ENCODE measurements at regions not wholly inside any gene's neighbourhood (a gene's known extent, or its start where the extent isn't known, plus 50 kb on each side); places are given as distances from the start of the nearest gene placed in this dataset.

DNA sequence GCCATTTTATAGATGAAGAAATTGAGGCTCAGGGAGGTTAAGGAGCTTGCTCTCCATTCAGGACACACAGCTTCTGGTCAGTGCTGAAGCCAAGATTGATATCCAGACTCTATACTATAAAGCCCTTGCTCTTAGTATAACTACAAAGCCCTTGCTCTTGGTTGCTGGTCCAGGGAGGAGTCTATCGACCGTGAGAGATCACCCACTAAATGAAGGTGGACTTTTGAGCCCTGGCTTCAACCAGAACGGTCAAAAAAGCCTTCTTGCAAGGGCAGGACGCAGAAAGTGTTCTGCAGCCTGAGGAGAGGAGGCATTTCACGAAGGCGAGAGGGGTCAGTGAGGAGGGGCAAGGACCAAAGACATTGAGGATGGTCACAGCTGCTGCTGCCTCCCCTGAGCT lies 176.3 kb downstream of the CYP26A1 start:
- TF ChIP-seq, protein P1, sequence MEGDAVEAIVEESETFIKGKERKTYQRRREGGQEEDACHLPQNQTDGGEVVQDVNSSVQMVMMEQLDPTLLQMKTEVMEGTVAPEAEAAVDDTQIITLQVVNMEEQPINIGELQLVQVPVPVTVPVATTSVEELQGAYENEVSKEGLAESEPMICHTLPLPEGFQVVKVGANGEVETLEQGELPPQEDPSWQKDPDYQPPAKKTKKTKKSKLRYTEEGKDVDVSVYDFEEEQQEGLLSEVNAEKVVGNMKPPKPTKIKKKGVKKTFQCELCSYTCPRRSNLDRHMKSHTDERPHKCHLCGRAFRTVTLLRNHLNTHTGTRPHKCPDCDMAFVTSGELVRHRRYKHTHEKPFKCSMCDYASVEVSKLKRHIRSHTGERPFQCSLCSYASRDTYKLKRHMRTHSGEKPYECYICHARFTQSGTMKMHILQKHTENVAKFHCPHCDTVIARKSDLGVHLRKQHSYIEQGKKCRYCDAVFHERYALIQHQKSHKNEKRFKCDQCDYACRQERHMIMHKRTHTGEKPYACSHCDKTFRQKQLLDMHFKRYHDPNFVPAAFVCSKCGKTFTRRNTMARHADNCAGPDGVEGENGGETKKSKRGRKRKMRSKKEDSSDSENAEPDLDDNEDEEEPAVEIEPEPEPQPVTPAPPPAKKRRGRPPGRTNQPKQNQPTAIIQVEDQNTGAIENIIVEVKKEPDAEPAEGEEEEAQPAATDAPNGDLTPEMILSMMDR (IDR thresholded peaks at IDR 0.05 in 2 of 3, conservative IDR thresholded peaks at IDR 0.05 in 1 of 3; ENCODE audit: borderline replicate concordance in 1 of 3, insufficient read depth in 1 of 3, low read depth in 2 of 3, low read length in 2 of 3) = no peak
- no peak for TF ChIP-seq RAD21 (IDR thresholded peaks at IDR 0.05; ENCODE audit: low read depth)
- no peak for TF ChIP-seq ZNF274 (IDR thresholded peaks at IDR 0.05; ENCODE audit: low read depth, low read length)
- TF ChIP-seq SRF (IDR thresholded peaks at IDR 0.05; ENCODE audit: low read depth) = no peak
- TF ChIP-seq, protein P2, sequence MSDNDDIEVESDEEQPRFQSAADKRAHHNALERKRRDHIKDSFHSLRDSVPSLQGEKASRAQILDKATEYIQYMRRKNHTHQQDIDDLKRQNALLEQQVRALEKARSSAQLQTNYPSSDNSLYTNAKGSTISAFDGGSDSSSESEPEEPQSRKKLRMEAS (IDR thresholded peaks at IDR 0.05) = no peak
- no peak for TF ChIP-seq EZH2phosphoT487 (IDR thresholded peaks at IDR 0.05; ENCODE audit: borderline replicate concordance)
- no peak for TF ChIP-seq POLR2A (IDR thresholded peaks at IDR 0.05; ENCODE audit: borderline replicate concordance, extremely low read depth, insufficient read depth, insufficient read length)
- no peak for TF ChIP-seq POLR2AphosphoS5 (IDR thresholded peaks at IDR 0.05; ENCODE audit: low read depth, low read length)
- TF ChIP-seq CEBPB (IDR thresholded peaks at IDR 0.05; ENCODE audit: low read depth) = no peak
- TF ChIP-seq, protein P3, sequence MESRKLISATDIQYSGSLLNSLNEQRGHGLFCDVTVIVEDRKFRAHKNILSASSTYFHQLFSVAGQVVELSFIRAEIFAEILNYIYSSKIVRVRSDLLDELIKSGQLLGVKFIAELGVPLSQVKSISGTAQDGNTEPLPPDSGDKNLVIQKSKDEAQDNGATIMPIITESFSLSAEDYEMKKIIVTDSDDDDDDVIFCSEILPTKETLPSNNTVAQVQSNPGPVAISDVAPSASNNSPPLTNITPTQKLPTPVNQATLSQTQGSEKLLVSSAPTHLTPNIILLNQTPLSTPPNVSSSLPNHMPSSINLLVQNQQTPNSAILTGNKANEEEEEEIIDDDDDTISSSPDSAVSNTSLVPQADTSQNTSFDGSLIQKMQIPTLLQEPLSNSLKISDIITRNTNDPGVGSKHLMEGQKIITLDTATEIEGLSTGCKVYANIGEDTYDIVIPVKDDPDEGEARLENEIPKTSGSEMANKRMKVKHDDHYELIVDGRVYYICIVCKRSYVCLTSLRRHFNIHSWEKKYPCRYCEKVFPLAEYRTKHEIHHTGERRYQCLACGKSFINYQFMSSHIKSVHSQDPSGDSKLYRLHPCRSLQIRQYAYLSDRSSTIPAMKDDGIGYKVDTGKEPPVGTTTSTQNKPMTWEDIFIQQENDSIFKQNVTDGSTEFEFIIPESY (IDR thresholded peaks at IDR 0.05; ENCODE audit: extremely low read depth, insufficient replicate concordance, low read length) = no peak
- no peak for TF ChIP-seq EZH2 (IDR thresholded peaks at IDR 0.05)
- TF ChIP-seq CBX3 (IDR thresholded peaks at IDR 0.05; ENCODE audit: low read depth) = no peak
- TF ChIP-seq EGR1 (IDR thresholded peaks at IDR 0.05; ENCODE audit: low read depth) = no peak

All from HCT116 (cell line).